Thymus (tissue), 11 donors: ENCODE measurements at regions not wholly inside any gene's neighbourhood (a gene's known extent, or its start where the extent isn't known, plus 50 kb on each side); places are given as distances from the start of the nearest gene placed in this dataset.
"Not testable (repeated sequence)": the region's sequence is repeated elsewhere in the genome, so short reads cannot be mapped to it uniquely, and the experiment has no call there.

Experiments used
- DNase-seq, 9 donors: peaks; one replicate each; pipeline ENCODE4 v3.0.0-alpha.2; 2013; ENCODE audit warnings: low spot score in 9 of 9, low read depth in 6 of 9, missing footprints in 1 of 9
- H3K27ac ChIP-seq, 2 donors: one replicate each; pipeline ENCODE4 v1.5.1; 2013; ENCODE audit warnings: control low read depth in 1 of 2, low read depth in 1 of 2, low read length in 1 of 2, mild to moderate bottlenecking in 1 of 2, moderate library complexity in 1 of 2
- H3K27me3 ChIP-seq, 2 donors: one replicate each; pipeline ENCODE4 v1.5.1; 2013; ENCODE audit warnings: low read length in 1 of 2; ENCODE audit not compliant: control insufficient read depth in 2 of 2, insufficient read depth in 1 of 2
- H3K36me3 ChIP-seq, 2 donors: one replicate each; pipeline ENCODE4 v1.5.1; 2013; ENCODE audit warnings: low read length in 1 of 2, mild to moderate bottlenecking in 1 of 2, moderate library complexity in 1 of 2; ENCODE audit not compliant: control insufficient read depth in 2 of 2, insufficient read depth in 2 of 2
- H3K4me1 ChIP-seq, 2 donors: one replicate each; pipeline ENCODE4 v1.5.1; 2013; ENCODE audit warnings: low read length in 2 of 2; ENCODE audit not compliant: control insufficient read depth in 2 of 2, insufficient read depth in 2 of 2
- H3K4me3 ChIP-seq, 2 donors: one replicate each; pipeline ENCODE4 v1.5.1; 2013; ENCODE audit warnings: low read length in 2 of 2, control low read depth in 1 of 2, mild to moderate bottlenecking in 1 of 2
- H3K9me3 ChIP-seq, 2 donors: one replicate each; pipeline ENCODE4 v1.5.1; 2013; ENCODE audit warnings: low read length in 1 of 2, mild to moderate bottlenecking in 1 of 2; ENCODE audit not compliant: control insufficient read depth in 2 of 2, insufficient read depth in 1 of 2
- WGBS: extraction: QIAGEN DNeasy Blood & Tissue Kit; methylation state at CpG from one replicate; pipeline ENCODE4 v1.1.7; 2013; 5-methylcytosine and 5-hydroxymethylcytosine counted together
- donor health status: healthy.

DNA sequence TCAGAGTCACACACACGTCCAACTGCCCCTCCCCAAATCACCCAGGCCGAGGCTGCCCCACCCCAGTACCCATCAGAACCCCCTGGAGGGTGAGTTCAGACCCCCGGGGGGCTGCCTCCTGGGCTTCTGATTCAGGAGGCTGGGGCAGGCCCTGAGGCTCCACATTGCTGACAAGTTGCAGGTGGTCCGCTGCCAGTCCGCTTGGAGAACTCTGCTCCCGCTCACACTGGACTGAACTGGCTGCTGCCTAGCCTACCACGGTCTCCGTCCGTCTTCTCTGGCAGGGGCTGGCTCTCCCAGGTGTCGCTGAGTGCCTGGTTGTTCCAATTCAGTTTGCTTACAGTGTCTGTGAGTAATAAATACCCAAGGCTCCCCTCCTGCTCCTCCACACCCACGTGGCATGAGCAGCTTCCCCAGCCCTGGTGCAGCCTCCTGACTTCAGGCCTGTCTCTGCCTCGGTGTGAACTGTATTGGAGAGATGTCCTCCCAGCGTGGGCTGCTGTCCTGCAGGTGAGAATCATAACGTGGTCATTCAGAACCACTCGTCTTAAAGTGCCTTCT is 163.4 kb downstream of the LAT start:
- no peaks in the 10 kb centered on the region for H3K27me3 ChIP-seq

DNA sequence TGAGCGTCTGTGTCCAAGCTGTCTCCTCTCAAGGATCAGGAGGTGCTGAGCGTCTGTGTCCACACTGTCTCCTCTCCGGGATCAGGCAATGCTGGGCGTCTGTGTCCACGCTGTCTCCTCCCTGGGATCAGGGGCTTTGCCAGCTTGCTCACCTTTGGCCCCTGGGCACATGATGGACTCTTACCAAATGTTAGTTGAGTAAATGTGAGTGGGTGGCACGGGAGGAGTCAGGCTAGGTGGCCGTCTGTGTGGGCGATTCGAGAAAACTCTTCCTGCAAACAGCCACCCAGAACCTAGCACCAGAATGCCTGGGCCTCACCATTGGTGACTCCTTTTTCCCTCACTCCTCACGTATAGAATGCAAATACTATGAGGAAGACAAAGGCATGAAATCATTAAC is 162.9 kb downstream of the LAT start:
- H3K9me3 ChIP-seq = peaks cover 0 to 14% of the 10 kb centered on the region in 2 donors
- peaks cover 17 to 63% of the 10 kb centered on the region in 2 donors for H3K4me1 ChIP-seq
- not testable (repeated sequence) for H3K27me3 ChIP-seq, H3K36me3 ChIP-seq, H3K4me3 ChIP-seq, DNase-seq
- WGBS = 95% methylated on average over 10 of the region's 10 CpGs
- H3K27ac ChIP-seq = peak overlapping the region; percentile 95 to 98

More for the DNA sequence above, 163.4 kb downstream of the LAT start:
- Histone ChIP-seq H3K27ac (peak overlapping the region; percentile 95 to 98), H3K36me3 (no peaks in the 10 kb centered on the region), H3K9me3 (peaks cover 0 to 14% of the 10 kb centered on the region in 2 donors), H3K4me1 (peaks cover 19 to 66% of the 10 kb centered on the region in 2 donors), H3K4me3 (no peak overlapping the region)
- peak in 6 of 9 donors; percentile 29 to 67 (median 42) for DNase-seq
- 61% methylated on average over 15 of the region's 15 CpGs for WGBS

DNA sequence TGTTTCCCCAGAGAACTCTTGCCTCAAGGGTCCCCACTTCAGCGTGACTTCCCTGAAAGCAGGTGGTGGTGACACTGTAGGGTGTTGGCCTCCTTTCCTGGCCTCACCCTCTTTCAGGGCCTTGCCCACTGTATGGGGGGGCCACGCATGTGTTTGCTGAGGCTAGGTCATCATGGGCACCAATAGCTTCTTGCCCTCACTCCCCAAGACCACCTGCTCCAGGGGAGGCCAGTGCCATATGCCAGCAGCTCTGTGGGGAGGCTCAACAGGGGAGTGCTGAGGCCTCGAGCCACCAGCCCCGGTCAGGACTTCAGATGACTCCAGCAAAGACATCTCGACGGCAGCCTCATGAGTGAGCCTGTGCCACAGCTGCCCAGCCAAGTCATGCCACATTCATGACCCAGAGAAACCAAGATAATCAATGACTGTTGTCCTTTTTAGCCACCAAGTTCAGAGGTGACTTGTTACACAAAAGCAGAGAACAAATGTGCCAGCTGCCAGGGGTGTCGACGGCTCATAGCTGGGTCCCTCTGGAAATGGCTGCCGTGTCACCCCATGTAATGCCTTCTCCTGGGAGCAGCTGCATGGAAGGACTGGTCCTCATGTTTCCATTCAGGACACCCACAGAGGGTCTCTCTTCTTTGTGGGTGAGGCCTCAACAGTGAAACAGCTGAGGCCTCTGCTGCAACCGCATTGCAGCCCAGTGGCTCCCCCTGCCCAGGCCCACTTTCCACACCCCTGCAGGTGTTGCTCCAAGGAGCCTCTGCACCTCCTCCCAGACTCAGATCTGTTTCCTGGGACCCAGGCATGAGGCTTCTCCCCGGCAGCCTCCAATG is 162.2 kb downstream of the LAT start:
- not testable (repeated sequence) for H3K4me3 ChIP-seq, DNase-seq, H3K27ac ChIP-seq, H3K27me3 ChIP-seq, H3K36me3 ChIP-seq
- Histone ChIP-seq H3K4me1 (peaks cover 12 to 62% of the 10 kb centered on the region in 2 donors), H3K9me3 (peaks cover 0 to 14% of the 10 kb centered on the region in 2 donors)
- WGBS = 96% methylated on average over 11 of the region's 11 CpGs

DNA sequence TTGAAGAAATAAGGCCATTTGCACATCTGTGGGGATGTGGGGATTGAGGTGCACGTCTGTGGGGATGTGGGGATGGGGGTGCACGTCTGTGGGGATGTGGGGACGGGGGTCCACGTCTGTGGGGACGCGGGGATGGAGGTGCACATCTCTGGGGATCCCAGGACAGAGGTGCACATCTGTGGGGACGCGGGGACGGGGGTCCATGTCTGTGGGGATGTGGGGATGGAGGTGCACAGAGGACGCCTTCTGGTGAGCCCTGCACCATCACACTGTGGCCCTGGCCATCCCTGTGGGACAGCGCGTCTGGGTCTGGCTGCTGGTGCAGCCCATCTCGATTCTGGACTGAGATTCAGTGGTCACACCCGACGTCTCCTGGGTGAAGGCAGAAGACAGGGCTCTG is 161.4 kb downstream of the LAT start:
- peaks cover 0 to 8% of the 10 kb centered on the region in 2 donors for H3K9me3 ChIP-seq
- DNase-seq = no peak
- no peak overlapping the region for H3K4me3 ChIP-seq
- no peaks in the 10 kb centered on the region for H3K36me3 ChIP-seq
- 97% methylated on average over 15 of the region's 15 CpGs for WGBS
- no peaks in the 10 kb centered on the region for H3K27me3 ChIP-seq
- no peak overlapping the region for H3K27ac ChIP-seq
- H3K4me1 ChIP-seq = peaks cover 12 to 57% of the 10 kb centered on the region in 2 donors

DNA sequence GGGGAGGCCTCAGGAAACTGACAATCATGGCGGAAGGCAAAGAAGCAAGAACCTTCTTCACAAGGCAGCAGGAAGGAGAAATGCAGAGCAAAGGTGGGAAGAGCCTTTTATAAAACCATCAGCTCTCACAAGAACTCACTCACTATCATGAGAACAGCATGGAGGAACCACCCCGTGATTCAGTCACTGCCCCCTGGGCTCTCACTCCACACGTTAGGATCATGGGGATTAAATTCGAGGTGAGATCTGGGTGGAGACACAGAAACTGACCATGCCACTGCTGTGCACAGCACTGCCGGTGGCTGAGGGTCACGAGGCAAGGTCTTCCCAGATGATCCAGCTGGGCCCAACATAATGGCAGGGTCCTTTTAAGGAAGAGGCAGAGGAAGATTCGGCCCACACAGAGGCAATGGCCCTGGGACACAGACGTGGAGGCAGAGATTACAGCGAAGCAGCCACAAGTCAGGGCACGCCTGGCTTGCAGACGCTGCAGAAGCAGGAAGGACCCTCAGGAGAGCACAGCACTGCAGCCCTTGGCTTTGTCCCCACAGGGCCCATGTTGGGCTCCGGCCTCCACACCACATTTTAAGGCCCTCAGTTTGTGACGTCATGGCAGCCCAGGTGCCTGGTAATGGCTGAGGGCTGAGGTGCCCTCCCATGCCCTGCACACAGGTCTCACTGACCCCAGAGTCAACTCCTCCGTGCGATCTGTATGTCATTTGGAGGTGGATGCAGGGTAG is 160.8 kb downstream of the LAT start:
- H3K36me3 ChIP-seq, H3K27ac ChIP-seq, H3K27me3 ChIP-seq, H3K4me3 ChIP-seq, H3K9me3 ChIP-seq, DNase-seq: not testable (repeated sequence)
- WGBS = 97% methylated on average over 15 of the region's 15 CpGs
- peaks cover 12 to 56% of the 10 kb centered on the region in 2 donors for H3K4me1 ChIP-seq

DNA sequence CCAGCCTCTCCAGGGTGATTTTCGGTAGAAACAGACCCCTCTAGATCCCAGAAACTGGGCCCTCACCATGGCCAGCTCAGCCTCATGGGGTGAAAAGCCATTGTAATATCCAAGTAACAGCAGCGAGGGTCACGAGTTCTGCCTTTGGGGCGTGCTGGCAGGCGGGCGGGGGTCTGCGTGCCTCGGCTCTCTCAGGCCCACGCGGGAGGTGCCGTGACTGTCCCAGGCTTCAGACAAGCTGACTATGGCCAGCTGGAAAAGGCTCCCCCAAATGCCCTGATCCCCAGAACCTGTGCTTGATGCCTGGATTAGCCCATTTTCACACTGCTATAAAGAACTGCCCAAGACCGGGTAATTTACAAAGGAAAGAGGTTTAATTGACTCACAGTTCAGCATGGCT is 160.2 kb downstream of the LAT start:
- H3K27ac ChIP-seq, H3K9me3 ChIP-seq, H3K4me3 ChIP-seq, DNase-seq, H3K36me3 ChIP-seq, H3K27me3 ChIP-seq: not testable (repeated sequence)
- H3K4me1 ChIP-seq = peaks cover 12 to 52% of the 10 kb centered on the region in 2 donors
- WGBS = 98% methylated on average over 12 of the region's 12 CpGs

DNA sequence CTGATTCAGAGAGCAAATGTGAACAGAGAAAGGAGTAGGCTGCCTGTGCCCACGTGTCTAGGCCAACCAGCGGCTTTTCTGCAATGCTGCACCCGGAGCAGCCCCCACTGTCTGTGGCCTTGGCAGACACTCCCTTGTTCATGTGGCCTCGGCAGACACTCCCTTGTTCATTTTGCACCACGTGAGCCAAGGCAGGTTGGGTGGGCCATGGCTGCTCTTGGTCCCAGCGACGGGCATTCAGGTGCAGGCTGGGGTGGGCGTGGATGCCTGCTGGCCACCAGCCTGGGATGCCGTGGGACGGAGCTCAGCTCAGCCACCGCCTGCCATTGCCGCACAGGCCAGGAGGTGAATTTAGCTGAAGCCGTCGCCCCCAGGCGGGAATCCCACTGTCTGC is 159.8 kb downstream of the LAT start:
- DNase-seq = not testable (repeated sequence)

DNA sequence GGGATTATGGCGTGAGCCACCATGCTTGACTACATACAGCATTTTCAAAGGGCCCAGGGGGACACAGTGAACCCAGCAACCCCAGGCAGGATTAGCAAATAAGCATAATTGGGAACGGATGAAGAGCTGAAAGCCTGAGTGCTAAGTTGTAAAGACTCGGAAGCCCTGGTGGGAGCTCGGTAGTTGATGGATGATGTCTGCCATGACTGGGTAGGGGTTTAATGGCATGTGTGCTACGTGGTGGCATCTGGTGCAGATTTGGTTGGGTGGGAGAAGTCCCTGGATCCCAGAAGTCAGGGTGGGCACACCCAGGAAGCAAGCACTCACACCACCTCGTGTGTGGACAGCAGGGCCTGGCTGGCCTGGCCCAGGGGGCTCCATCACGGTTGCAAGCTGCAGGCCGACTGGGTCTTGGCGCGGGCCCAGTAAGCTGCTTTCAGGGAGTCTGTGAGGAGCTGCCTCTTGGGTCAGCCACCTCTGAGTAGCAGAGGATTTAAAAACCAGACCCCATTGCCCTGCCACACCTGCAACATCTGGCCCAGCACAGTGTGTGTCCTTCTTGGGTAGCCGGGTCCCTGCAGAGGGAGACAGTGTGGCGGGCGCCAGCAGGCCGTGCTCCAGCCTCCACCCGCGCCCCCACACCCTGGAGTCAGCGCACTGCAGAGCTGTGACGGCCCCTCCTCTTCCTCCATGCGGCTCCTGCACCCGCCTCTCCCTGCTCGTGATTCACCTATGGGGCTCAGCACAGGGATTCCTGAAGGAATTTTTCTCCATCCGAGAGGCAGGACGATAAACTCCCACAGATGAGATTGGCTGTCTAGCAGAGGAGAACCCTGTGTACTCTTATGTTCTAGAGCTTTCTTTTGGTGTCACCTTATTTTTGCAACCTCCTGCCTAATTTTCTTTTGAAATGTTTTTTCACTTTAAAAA is 159.2 kb downstream of the LAT start:
- H3K27ac ChIP-seq, H3K36me3 ChIP-seq, H3K9me3 ChIP-seq, H3K4me3 ChIP-seq, DNase-seq, H3K27me3 ChIP-seq: not testable (repeated sequence)
- 94% methylated on average over 22 of the region's 23 CpGs for WGBS
- H3K4me1 ChIP-seq = peaks cover 12 to 43% of the 10 kb centered on the region in 2 donors

More for the DNA sequence above, 159.8 kb downstream of the LAT start:
- peaks cover 12 to 48% of the 10 kb centered on the region in 2 donors for H3K4me1 ChIP-seq
- H3K4me3 ChIP-seq, H3K27ac ChIP-seq, H3K36me3 ChIP-seq, H3K27me3 ChIP-seq, H3K9me3 ChIP-seq: not testable (repeated sequence)
- 94% methylated on average over 15 of the region's 15 CpGs for WGBS
